Caco-2 (cell line): ENCODE measurements at regions not wholly inside any gene's neighbourhood (a gene's known extent, or its start where the extent isn't known, plus 50 kb on each side); places are given as distances from the start of the nearest gene placed in this dataset.

Experiments
- BruUV-seq: library from RNA; stranded (reverse); fragments of 400-500 nt; replicated peaks from 2 replicates; lab custom pipeline; 2021; lab: Mats Ljungman, UMichigan
- CTCF ChIA-PET: fragments of 300-600 bp; sonication (Branson Sonifier 250); formaldehyde crosslinking; loops from one replicate; lab custom pipeline; 2022; ENCODE audit warnings: antibody characterized with exemption; lab: Charles Lee
- POLR2A ChIA-PET: fragments of 300-600 bp; sonication (Branson Sonifier 250); formaldehyde crosslinking; loops from one replicate; lab custom pipeline; 2022; ENCODE audit warnings: antibody characterized with exemption; lab: Charles Lee
- DNase-seq, 2 experiments: peaks; one replicate each; pipeline versions ENCODE4 v3.0.0 to v3.0.0-alpha.2; 2020 to 2022
- H3K27me3 ChIP-seq: replicated peaks from 2 replicates; pipeline ENCODE4 v1.6.0; 2011; ENCODE audit warnings: low read length; ENCODE audit not compliant: control insufficient read depth, insufficient read depth
- H3K36me3 ChIP-seq: 2 replicates; pipeline ENCODE4 v1.5.1; 2011; ENCODE audit warnings: low read length; ENCODE audit not compliant: control insufficient read depth, insufficient read depth
- H3K4me1 ChIP-seq: fragments of 250-450 bp; sonication (Bioruptor Pico); 2 replicates; pipeline ENCODE4 v1.5.1; 2020; ENCODE audit warnings: mild to moderate bottlenecking
- H3K4me3 ChIP-seq: 2 replicates; pipeline ENCODE4 v1.5.1; 2011; ENCODE audit warnings: low read depth, mild to moderate bottlenecking, control low read depth, low read length
- H3K9me3 ChIP-seq: fragments of 250-450 bp; sonication (Bioruptor Pico); 2 replicates; pipeline ENCODE4 v1.5.1; 2020; ENCODE audit warnings: mild to moderate bottlenecking, moderate library complexity
- H3K27ac Mint-ChIP-seq: one replicate; pipeline ENCODE4 v1.8.0; 2022; ENCODE audit warnings: mixed read lengths; ENCODE audit not compliant: unreplicated experiment
- H3K27me3 Mint-ChIP-seq: one replicate; pipeline ENCODE4 v1.8.0; 2022; ENCODE audit warnings: mixed read lengths; ENCODE audit not compliant: insufficient read depth, unreplicated experiment
- H3K36me3 Mint-ChIP-seq: one replicate; pipeline ENCODE4 v1.8.0; 2022; ENCODE audit warnings: mild to moderate bottlenecking, mixed read lengths; ENCODE audit not compliant: insufficient read depth, unreplicated experiment
- H3K4me1 Mint-ChIP-seq: one replicate; pipeline ENCODE4 v1.8.0; 2022; ENCODE audit warnings: low read depth, mixed read lengths; ENCODE audit not compliant: unreplicated experiment
- H3K4me3 Mint-ChIP-seq: one replicate; pipeline ENCODE4 v1.8.0; 2022; ENCODE audit warnings: mild to moderate bottlenecking, moderate library complexity, mixed read lengths; ENCODE audit not compliant: unreplicated experiment
- H3K9me3 Mint-ChIP-seq: one replicate; pipeline ENCODE4 v1.8.0; 2022; ENCODE audit warnings: mixed read lengths; ENCODE audit not compliant: unreplicated experiment
- CTCF ChIP-seq, 2 experiments: fragments of 200-600 bp in 1 of 2; IDR thresholded peaks; 1 replicate in 1 of 2; 2 replicates in 1 of 2; pipeline versions ENCODE4 v1.5.1 to v1.8.0; 2011 to 2022; ENCODE audit warnings: antibody characterized with exemption in 1 of 2, control low read depth in 1 of 2, inconsistent platforms in 1 of 2, low read depth in 1 of 2, low read length in 1 of 2, mild to moderate bottlenecking in 1 of 2, moderate library complexity in 1 of 2; ENCODE audit not compliant: insufficient read depth in 1 of 2, severe bottlenecking in 1 of 2, unreplicated experiment in 1 of 2
- intact Hi-C: fragments of 100-400 bp; cut with micrococcal nuclease; formaldehyde crosslinking; loops from one replicate; pipeline ENCODE4 v1.10.0; 2022; ENCODE audit not compliant: unreplicated experiment

- peak overlapping the region; percentile 88 for H3K27ac Mint-ChIP-seq
- peaks cover 10% of the 10 kb centered on the region for H3K4me1 Mint-ChIP-seq
- Histone ChIP-seq H3K9me3 (0 out of 2 replicates have a peak, but pooled peaks cover 2% of the 10 kb centered on the region), H3K4me3 (no peak overlapping the region), H3K27me3 (no peaks in the 10 kb centered on the region), H3K4me1 (peaks cover 15% of the 10 kb centered on the region), H3K36me3 (no peaks in the 10 kb centered on the region)
- peaks cover 11% of the 10 kb centered on the region for H3K36me3 Mint-ChIP-seq
- ChIA-PET CTCF (interaction anchor here (0.5 to 1.7 kb wide), 4 partner anchors 10 to 181 kb away, joined by 3 to 5 read pairs (median 4); no protein-coding TSS in a partner anchor), POLR2A (interaction anchor here (0.6 to 1.0 kb wide), 2 partner anchors 42 to 183 kb away, joined by 3 to 4 read pairs; no protein-coding TSS in a partner anchor)
- intact Hi-C loops: no loop called here
- no peaks in the 10 kb centered on the region for H3K27me3 Mint-ChIP-seq
- peak; percentile 52 to 55 for DNase-seq
- peak overlapping the region; percentile 21 for H3K4me3 Mint-ChIP-seq
- H3K9me3 Mint-ChIP-seq: peaks cover 9% of the 10 kb centered on the region
- BruUV-seq: no TSS peak
- no peak for TF ChIP-seq CTCF (IDR thresholded peaks at IDR 0.05; ENCODE audit: insufficient read depth in 1 of 2, low read depth in 1 of 2, low read length in 1 of 2, severe bottlenecking in 1 of 2, unreplicated experiment in 1 of 2)
These were observed 129.5 kb upstream of the ERRFI1 start for GRCh38 chr1:8155528-8156186.

- Mint-ChIP-seq H3K4me3 (peak overlapping the region; percentile 60), H3K27ac (peak overlapping the region; percentile 83), H3K9me3 (peaks cover 9% of the 10 kb centered on the region), H3K36me3 (peaks cover 11% of the 10 kb centered on the region), H3K27me3 (no peaks in the 10 kb centered on the region), H3K4me1 (peaks cover 10% of the 10 kb centered on the region)
- TF ChIP-seq CTCF (IDR thresholded peaks at IDR 0.05; ENCODE audit: insufficient read depth in 1 of 2, low read depth in 1 of 2, low read length in 1 of 2, severe bottlenecking in 1 of 2, unreplicated experiment in 1 of 2): no peak
- Histone ChIP-seq H3K4me3 (no peak overlapping the region), H3K9me3 (0 out of 2 replicates have a peak, but pooled peaks cover 2% of the 10 kb centered on the region), H3K27me3 (no peaks in the 10 kb centered on the region), H3K4me1 (peaks cover 15% of the 10 kb centered on the region), H3K36me3 (no peaks in the 10 kb centered on the region)
- DNase-seq: peak; percentile 84 to 92
- ChIA-PET POLR2A (interaction anchor here (0.9 to 1.0 kb wide), 2 partner anchors 43 to 128 kb away, joined by 3 read pairs; partner anchors contain the start of gene ERRFI1), CTCF (interaction anchor here (0.7 to 1.7 kb wide), 4 partner anchors 11 to 160 kb away, joined by 3 to 5 read pairs (median 4); no protein-coding TSS in a partner anchor)
- no TSS peak for BruUV-seq
- intact Hi-C loops: loop anchor here (1.0 kb wide), 2 partner anchors 15 to 28 kb away; no protein-coding TSS in a partner anchor
These were observed 128.5 kb upstream of the ERRFI1 start for GRCh38 chr1:8154621-8155052.

GRCh38 chr1:8153961-8154360, 127.9 kb upstream of the ERRFI1 start:
- intact Hi-C loops: loop anchor here (1.0 kb wide), 2 partner anchors 15 to 28 kb away; no protein-coding TSS in a partner anchor
- H3K27ac Mint-ChIP-seq: no peak overlapping the region

More at GRCh38 chr1:8153961-8154360, 127.9 kb upstream of the ERRFI1 start:
- ChIA-PET CTCF (no interaction called here), POLR2A (no interaction called here)
- no TSS peak for BruUV-seq
- Mint-ChIP-seq H3K36me3 (peaks cover 11% of the 10 kb centered on the region), H3K4me1 (peaks cover 10% of the 10 kb centered on the region), H3K27me3 (no peaks in the 10 kb centered on the region), H3K9me3 (peaks cover 9% of the 10 kb centered on the region), H3K4me3 (no peak overlapping the region)
- DNase-seq: no peak
- Histone ChIP-seq H3K36me3 (no peaks in the 10 kb centered on the region), H3K4me1 (peaks cover 15% of the 10 kb centered on the region), H3K9me3 (0 out of 2 replicates have a peak, but pooled peaks cover 2% of the 10 kb centered on the region), H3K4me3 (no peak overlapping the region), H3K27me3 (no peaks in the 10 kb centered on the region)
- TF ChIP-seq CTCF (IDR thresholded peaks at IDR 0.05; ENCODE audit: insufficient read depth in 1 of 2, low read depth in 1 of 2, low read length in 1 of 2, severe bottlenecking in 1 of 2, unreplicated experiment in 1 of 2): no peak
